Germinal center (tissue), 1 donor: ENCODE measurements at regions not wholly inside any gene's neighbourhood (a gene's known extent, or its start where the extent isn't known, plus 50 kb on each side); places are given as distances from the start of the nearest gene placed in this dataset.
"Not testable (repeated sequence)": the region's sequence is repeated elsewhere in the genome, so short reads cannot be mapped to it uniquely, and the experiment has no call there.

Experiments used
- DNase-seq: peaks from one replicate; pipeline ENCODE4 v3.0.0; 2012; ENCODE audit warnings: mixed read lengths, low spot score

DNA sequence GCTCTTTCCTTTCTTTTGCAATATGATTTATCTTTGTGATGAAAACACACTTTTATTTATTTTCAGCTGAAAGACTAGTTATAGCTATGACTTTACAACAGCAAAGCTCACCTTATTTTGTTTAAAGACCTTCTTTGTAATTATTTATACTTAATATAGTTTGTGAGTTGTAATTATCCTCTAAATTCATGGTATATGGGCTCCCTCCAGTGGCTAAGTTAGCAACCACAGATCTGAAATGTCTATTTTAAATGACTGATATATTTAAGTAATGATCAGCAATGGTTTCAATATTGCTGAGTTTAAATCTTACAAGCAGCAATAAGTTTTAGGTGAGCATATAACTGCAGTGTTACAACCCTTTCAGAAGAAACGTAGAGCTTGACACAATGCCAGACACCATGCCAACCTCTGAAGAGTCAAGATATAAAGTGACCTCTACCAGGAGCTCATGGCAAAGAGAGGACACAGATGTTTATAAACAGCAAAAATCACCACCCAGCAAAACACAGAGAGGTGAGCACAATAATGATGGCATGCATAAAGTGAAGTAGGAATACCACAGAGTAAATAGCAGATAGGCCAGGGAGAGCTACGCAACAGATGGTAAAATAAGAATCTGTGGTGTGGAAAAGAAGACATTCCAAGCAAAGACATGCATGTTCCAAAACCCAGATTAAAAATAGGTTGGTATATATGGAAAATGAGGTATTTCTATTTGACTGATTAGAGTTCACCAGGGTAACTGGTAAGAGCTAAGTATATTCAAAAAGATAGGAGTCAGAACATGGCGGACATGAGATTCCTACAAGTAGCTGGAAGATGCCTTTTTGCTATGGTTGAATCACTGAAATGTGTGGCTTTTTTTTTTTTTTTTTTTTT is 143.7 kb upstream of the ZNF385D start:
- DNase-seq, result no peak

DNA sequence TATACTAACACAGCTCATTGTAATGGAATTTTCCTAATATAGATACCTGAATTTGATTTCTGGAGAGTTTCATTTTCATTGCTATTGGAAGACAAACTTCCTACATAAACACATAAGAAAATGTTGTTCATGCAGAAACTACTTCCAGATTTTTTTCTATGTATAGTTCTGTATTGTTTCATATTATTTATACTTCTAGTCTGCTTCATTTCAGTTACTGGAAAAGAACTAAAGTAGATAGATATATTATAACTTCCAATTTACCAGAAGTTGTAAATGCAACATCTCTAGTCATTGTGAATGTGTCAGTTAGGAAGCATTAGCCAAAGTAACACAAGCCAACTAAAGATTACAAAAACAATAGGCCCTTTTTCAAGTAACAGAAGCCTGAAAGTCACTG is 147.3 kb upstream of the ZNF385D start:
- DNase-seq, result no peak

DNA sequence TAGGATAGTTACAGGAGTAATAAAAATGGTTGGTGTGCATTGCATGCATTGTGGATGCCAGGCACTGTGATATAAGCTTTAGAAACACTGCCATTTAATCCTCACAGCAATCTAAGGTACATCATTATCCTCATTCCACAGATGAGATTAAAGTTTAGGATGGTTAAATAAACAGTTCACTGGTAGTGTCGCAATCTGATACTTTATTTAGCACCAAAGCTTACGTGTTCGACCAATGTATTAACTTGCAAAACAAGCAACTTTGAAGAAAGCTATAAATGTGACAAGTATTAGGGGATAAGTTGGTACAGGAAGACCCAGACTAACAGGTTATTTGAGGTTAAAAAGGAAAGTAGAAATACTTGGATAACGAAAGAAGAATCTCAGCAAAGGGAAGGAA is 150.5 kb upstream of the ZNF385D start:
- no peak for DNase-seq

DNA sequence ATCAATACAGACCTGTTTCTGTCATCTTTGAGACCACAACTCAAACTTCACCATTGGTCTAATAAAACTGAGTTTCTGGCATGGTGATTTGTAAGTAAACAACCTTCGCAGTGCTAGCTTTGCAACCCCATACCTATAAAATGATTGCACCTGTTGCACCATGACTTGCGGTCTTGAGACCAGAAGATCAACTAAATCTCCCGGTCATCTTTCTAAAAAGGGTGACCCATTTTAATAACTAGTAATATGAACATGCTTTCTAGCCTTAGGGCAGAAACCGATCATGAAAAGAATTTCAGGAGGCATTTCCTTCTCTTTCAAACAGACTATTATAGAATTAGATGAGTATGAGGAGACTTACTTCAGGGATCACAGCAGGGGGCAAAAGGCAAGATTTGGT is 151.9 kb upstream of the ZNF385D start:
- DNase-seq, result no peak

DNA sequence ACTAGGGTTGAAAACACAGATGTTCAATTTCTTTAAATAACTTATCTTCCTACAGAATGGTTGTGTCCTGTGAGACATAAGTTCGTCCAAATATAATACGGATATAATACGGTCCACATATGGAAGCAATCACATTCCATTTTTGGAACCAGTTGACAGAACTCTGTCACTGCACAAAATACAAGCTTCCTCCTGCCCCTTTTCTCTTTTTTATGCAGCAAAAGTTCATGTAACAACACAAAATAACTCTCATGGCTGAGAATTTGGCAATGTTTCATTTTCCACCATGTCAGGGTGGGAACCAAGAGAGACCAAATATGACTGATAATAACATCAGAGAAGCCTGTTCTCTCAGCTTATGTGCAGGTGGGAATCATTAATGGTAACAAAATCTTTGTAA is 158.1 kb upstream of the ZNF385D start:
- no peak for DNase-seq

DNA sequence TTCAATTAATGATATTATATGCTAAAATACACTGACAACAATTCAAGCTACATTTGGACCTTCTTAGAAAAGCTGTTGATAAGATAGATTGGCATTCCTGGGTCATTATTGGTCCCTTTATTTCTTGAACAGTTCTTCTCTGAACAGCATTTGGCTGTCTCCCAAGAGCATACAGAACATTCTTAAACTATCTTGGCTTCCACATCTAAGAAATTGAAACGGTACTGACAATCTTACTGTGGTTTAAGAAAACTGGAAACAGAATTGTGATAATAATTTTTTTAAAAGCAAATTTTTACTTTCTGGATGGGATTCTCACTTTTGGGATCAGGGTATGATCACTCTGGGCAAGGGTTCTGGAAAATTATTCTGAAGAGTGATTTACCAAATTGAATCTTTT is 161.7 kb upstream of the ZNF385D start:
- DNase-seq, result no peak

DNA sequence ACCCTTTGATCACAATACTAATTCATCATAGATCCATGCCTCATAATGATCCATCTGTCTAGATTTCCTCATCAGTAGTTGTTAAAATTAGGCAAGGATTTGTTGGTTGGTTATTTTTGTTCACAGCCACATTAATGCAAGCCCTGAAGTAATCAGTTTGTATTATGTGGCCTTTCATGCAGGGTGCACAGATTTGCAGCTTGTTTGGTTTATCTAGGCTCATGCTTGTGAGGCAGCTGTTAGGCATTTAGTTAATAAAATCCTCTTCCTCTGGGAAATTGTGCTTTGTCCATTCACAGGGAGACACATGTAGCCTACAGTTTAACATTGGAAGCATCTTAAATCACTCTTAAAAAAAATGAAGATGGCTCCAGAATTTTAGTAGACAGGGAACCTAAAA is 162.8 kb upstream of the ZNF385D start:
- no peak for DNase-seq

DNA sequence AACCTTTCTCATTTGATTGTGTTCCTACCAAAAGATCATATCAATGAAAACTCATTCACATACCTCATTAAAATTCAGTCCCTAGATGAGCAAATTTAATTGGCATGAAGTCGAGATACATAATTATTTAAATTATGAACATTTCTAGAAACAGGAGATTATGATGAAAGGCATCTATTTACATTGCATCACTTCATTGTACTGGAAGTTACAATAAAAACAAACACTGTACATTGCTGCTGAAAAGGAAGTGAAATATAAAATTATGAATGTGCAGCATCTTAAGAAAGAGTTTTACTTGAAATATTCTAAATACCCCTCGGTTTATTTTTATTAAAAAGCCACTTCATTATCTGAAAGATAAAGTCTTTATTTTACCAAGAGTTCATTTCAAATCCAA is 163.4 kb upstream of the ZNF385D start:
- no peak for DNase-seq

DNA sequence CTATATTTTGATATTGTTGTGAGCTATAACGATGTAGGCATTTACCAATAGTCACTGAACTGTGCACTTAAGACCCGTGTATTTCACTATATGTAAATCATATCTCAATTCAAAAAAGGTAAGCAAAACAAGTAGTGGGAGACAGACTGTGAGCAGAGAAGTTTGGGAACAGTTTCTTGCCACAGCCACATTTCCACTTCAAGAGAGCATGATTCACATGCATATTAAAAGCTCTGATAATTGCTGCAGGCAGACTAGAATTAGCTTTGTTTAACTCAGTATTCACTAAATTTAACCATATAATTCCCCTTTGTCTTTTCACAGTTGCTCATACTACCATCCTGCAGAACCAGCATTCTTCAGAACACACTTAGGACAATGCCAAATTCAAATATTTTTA is 168.4 kb upstream of the ZNF385D start:
- DNase-seq, result no peak

DNA sequence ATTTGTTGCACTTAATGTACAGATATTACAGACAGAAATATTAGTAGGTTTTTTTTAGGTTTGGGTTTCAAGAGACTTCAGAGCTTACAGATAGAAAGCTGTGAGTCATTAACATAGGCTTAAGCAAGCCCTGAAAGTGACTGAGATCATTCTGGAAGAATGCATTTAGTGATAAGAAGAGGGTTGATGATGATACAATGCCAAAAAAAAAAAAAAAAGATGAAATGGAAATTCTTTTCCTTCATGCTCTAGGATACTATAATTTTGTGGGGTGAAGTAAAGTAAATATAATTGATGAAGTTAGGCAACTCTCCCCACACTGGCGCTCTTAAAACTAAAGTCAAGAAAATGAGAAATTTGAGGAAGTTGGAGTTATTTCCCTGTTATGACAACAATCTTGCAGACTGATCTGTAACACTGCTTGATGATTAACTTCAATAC is 169.4 kb upstream of the ZNF385D start:
- no peak for DNase-seq

DNA sequence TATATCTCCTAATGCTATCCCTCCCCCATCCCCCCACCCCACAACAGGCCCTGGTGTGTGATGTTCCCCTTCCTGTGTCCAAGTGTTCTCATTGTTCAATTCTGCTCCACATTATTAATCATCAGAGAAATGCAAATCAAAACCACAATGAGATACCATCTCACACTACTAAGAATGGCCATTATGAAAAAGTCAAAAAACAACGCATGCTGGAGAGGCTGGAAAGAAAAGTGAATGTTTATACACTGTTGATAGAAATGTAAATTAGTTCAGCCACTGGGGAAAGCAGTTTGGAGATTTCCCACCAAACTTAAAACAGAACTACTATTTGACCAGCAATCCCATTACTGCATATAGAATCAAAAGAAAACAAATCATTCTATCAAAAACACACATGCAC is 172.1 kb upstream of the ZNF385D start:
- DNase-seq, result not testable (repeated sequence)

DNA sequence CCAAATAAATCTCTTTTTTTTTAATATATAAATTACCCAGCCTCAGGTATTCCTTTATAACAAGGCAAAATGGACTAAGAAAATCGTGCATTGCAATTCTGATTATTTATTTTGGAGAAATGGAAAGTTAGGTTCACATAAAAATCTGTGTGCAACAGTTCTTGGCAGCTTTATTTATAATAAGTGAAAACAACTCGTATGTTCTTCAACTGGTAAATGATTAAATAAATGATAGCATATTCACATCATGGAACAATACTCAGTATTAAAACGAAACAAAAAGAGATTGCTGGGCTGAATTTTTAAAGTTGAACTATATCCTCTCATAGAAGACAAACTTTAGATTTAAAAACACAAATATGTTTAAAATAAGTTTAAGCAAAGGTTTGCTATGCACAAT is 176.3 kb upstream of the ZNF385D start:
- DNase-seq, result no peak

DNA sequence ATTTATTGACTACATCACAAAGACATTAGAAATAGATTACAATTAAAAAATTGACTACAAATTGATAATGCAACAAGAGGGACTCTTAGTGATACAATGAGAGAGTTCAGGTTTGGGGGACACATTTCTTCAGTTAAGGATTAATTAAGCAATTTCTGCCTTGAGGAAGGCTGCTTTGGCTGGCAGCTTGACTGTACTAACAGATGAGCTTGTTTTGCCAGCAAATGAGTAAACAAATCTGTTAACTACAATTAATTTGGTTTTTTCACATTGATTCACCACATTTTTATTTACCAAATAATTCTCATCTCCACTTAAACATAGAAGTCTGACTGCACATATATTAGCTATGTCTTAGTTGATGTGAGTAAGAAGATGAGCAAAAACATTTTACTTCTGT is 183.6 kb upstream of the ZNF385D start:
- DNase-seq, result no peak

DNA sequence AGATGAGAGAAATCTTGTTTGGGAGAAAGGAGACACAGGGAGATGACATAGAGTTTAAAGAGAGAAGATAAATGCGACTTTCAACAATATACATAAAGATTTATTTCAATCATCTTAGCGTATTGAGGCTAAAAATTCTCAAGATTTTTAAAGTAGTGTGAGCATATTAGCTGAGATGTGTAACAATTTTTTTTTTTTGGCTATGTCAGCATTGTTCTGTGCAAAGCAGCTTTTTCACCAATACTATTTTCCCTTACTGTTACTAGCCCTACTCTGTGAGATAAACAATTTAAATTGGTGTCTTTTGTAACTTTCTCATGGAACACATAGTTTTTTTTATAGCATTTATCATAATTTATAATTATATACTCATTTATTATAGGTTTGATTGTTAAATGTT is 185.2 kb upstream of the ZNF385D start:
- no peak for DNase-seq

DNA sequence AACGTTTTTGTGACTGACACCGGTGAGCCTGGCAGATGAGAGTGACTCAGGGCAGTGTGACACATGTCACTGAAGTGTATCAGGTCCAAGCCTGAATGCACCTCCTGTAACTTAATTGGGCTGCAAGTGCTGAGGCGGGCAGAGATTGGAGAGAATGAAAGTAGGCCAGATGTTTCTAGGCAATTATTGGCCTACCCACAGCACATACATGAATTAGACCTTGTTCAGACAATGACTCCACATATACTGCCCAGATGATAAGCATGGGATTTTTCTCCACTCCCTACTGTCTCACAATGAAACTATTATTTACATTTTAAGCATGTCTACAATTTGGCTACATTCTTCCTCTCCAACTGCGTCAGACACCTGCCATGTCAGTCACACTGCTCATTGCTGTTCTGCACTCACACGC is 187.3 kb upstream of the ZNF385D start:
- no peak for DNase-seq

DNA sequence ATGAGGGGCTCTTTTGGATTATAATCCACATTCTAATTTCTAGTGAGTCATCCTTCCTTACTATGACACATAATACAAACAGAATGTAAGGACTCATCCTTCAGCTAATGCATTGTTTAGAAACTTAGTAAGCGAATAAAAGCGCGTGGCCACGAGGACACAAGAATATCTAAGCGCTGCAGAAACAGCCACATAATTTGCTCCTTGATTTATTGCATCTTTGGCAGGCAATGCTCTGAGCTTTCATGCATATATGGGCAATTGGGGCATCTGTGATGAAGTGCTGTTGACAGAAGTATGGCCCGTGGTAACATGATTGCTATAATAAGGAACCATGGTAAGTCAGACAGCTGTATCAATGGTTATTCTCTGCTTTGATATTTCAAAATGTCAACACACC is 191.3 kb upstream of the ZNF385D start:
- no peak for DNase-seq

DNA sequence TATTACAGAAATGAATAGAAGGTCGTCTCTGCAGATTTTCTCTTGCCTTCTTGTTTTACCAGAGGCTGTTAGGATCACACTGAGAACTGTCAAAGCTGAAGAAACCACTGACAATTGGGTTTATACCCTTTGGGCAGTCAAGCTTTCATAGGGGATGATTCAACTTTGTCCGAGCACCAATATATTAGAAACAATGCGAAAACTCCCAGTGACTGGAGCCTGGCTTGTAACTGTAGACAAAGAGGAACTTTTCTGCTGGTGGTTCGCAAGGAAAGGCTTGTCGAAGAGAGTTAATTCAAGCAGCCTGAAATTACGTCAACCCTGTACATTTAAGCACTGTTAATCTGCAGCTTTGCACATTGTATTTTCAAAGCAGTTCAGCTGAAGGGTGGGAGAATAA is 193.2 kb upstream of the ZNF385D start:
- no peak for DNase-seq

DNA sequence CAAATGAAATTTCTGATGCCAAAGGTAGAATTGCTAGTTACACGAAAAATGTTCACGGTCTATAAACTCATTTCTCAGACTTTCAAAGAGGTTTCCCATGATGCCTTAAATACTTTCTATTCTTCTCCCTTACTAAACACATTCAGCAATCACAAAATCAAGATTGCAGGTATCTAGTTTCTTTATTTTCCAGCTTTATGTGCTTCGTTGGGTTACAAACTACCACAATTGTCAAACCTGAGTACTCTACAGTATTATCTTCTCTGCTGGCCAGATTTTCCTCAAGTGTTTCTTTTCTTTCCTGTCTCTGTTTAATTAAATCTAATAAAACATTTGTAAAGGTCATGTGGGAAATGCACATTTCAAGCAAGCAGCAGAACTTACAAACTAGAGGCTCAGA is 201.8 kb upstream of the ZNF385D start:
- no peak for DNase-seq

DNA sequence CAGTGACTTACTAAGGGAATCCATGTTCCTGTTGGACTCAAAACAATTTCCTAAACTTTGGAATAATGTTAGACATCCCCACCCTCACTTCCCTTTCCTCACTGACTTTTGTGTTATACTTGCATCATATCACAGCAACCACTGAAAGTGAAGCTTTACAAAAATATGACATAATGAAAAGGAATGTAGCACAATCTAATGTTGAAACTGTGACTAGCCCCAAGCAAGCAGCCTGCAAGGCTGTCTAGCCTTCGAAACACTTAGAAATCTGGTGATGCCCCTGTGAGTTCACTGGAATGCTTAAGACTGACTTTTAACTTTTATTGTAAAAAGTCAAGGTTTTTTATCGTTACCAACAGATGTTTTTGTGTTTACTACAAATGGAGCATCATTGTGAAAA is 203.7 kb upstream of the ZNF385D start:
- no peak for DNase-seq

DNA sequence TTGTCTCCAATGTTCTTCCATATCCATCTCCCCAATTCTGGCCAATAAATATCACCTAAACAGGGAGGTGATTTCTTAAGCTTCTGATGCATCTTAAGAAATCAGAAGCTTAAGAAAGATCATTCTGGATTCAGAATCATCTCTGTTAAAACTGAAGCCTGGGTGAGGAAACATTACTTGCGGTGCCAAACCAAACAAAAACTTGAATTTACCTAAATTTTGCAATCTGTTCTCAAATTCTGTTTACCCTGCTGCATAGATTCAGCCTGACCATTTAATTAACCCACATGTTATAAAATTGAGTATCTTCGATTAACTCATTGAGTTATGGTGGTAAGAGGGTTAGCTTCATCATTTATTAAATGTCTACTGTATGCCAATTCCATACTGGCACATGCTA is 204.4 kb upstream of the ZNF385D start:
- DNase-seq, result no peak

DNA sequence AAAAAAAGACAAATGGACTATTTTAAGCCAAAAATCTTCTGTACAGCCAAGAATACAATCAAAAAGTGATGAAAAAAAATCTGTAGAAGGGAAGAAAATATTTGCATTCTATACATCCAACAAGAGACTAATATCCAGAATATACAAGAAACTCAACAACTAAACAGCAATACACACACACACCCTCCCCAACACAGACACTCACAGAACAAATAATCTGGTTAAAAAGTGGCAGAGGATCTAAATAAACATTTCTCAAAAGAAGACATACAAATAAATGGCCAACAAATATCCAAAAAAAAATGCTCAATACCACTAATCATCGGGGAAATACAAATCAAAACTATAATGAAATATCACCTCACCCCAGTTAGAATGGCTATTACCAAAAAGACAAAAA is 209.0 kb upstream of the ZNF385D start:
- DNase-seq, result no peak

DNA sequence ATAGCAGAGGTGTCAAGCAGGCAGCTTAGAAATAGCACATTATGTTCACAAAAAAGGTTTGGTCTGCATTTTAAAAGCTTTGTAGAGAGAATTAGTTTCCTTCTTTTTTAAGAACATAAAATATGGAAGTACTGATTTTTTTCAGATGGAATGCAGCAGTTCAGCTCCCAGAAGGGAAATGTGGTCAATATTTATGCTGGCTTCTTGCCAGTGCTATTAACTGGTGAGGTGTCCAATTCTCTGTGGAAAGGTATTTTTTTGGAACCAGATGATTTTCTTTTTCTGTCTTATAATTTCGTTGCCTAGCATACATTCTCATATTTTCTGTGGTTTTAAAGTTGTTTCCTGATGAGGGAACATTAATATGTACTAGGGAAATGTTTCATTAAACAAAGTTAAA is 211.4 kb upstream of the ZNF385D start:
- DNase-seq, result no peak

DNA sequence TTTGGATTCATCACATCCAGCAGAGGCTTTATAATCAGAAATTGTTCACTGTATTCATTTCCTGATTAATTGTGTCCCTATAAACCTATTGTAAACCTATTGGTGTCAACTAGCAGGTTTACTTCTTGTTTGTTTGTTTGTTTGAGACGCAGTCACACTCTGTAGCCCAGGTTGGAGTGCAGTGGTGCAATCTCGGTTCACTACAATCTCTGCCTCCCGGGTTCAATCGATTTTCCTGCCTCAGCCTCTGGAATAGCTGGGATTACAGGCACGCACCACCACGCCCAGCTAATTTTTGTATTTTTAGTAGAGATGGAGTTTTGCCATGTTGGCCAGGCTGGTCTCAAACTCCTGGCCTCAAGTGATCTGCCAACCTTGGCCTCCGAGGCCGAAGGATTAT is 215.4 kb upstream of the ZNF385D start:
- not testable (repeated sequence) for DNase-seq

DNA sequence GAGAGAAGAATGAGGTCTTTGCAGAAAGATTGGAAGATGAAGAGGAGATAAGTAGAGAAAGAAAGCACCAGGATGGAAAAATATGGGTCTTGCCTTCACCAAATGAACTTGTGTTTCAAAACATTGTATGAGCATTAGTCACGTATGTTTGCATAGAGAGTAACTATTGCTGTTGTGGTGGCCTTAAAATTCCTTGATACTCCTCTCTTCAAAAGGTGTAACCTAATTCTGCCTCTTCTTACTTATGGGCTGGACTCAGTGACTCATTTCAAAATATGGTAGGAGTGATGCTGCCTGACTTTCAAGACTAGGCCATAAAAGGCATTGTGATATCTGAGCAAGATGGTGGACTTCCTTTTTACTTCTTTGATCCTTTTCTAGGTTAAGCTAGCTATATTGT is 228.7 kb upstream of the ZNF385D start:
- DNase-seq, result no peak
